Activated B cell treated with CpG ODN at 0.5 μM for 24 hours (primary cell): ENCODE measurements at regions not wholly inside any gene's neighbourhood (a gene's known extent, or its start where the extent isn't known, plus 50 kb on each side); places are given as distances from the start of the nearest gene placed in this dataset.

Experiments
- ATAC-seq: fragments of 200-7000 bp; cut with Tn5 transposase; one replicate; pipeline ENCODE4 v1.10.0; 2021; ENCODE audit warnings: low read depth, mild to moderate bottlenecking, moderate library complexity
- CTCF ChIA-PET: fragments of 350-600 bp; sonication (Branson Sonifier 250); formaldehyde crosslinking; loops from one replicate; lab custom pipeline; 2021; ENCODE audit warnings: antibody characterized with exemption; lab: Charles Lee
- POLR2A ChIA-PET: fragments of 350-600 bp; sonication (Branson Sonifier 250); formaldehyde crosslinking; loops from one replicate; lab custom pipeline; 2021; ENCODE audit warnings: antibody characterized with exemption; lab: Charles Lee
- DNase-seq: peaks from one replicate; pipeline ENCODE4 v3.0.0; 2022
- H3K27ac Mint-ChIP-seq: one replicate; pipeline ENCODE4 v1.8.0; 2020; ENCODE audit warnings: mixed read lengths
- H3K27me3 Mint-ChIP-seq: one replicate; pipeline ENCODE4 v1.8.0; 2021; ENCODE audit warnings: mixed read lengths
- H3K36me3 Mint-ChIP-seq: one replicate; pipeline ENCODE4 v1.8.0; 2021; ENCODE audit warnings: low read depth, mixed read lengths
- H3K4me1 Mint-ChIP-seq: one replicate; pipeline ENCODE4 v1.8.0; 2021; ENCODE audit warnings: mixed read lengths
- H3K4me3 Mint-ChIP-seq: one replicate; pipeline ENCODE4 v1.8.0; 2020; ENCODE audit warnings: mild to moderate bottlenecking, mixed read lengths
- H3K9me3 Mint-ChIP-seq: one replicate; pipeline ENCODE4 v1.8.0; 2020; ENCODE audit warnings: mixed read lengths
- intact Hi-C: fragments of 100-400 bp; cut with micrococcal nuclease; formaldehyde crosslinking; loops from one replicate; pipeline ENCODE4 v1.15.1; 2024
- TF ChIP-seq, protein P1 (sequence below): fragments of 200-600 bp; IDR thresholded peaks from one replicate; pipeline ENCODE4 v1.8.0; 2022; ENCODE audit warnings: antibody characterized with exemption, mild to moderate bottlenecking

DNA sequence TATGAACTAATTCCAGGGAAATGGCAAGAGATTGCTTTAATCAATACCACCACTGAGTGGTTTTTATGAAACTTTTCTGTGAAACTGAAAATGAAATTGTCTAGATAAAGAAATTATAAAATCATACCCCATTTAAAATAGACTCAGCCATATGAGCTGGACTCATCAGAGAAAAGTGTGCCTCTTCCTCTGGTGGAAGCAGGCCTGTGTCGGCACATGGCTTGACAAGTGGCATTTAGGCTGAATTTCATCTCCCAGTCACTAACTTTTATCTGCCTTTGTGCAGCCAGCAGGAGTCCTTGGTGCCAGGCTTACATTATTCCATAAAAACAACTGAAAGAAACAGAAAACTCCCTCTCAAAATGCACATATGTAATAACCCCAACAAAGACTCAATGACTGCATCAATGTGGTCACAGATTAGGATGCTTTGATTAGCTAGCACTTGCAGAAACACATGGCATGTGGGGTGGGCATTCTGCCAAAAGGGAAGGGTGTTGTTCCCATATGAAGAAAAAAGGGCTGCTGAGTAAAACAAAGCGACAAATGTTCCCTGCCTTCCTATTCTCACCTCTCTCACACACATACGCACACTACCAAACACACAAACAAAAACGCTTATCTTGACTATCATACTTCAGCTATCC, 232.3 kb downstream of the PABPC4L start:
- POLR2A ChIA-PET: no interaction called here

DNA sequence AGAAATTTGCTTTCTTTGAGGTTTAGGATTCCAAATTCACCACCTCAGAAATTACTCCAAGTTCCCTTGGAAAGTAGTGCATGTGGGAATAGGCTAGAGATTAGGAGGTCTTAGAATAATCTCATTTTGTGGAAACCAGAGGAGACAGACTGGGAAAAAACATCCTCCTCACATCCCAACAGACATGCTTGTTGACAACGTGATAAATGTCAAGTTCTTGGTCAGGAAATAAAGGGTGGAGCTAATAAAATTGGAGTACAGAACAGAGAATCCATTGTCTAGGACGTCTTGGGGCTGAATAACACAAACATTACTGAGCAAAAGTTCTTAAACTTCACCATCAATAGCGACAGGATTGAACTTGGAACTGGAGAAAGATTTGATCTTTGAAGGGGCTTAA, 233.4 kb downstream of the PABPC4L start:
- CTCF ChIA-PET: no interaction called here
- no peak overlapping the region for H3K27ac Mint-ChIP-seq
- POLR2A ChIA-PET: no interaction called here
- ATAC-seq: no peak
- no peaks in the 10 kb centered on the region for H3K4me1 Mint-ChIP-seq
- H3K9me3 Mint-ChIP-seq: peaks cover 18% of the 10 kb centered on the region
- no peak overlapping the region for H3K4me3 Mint-ChIP-seq
- intact Hi-C loops: no loop called here
- TF ChIP-seq, protein P1, sequence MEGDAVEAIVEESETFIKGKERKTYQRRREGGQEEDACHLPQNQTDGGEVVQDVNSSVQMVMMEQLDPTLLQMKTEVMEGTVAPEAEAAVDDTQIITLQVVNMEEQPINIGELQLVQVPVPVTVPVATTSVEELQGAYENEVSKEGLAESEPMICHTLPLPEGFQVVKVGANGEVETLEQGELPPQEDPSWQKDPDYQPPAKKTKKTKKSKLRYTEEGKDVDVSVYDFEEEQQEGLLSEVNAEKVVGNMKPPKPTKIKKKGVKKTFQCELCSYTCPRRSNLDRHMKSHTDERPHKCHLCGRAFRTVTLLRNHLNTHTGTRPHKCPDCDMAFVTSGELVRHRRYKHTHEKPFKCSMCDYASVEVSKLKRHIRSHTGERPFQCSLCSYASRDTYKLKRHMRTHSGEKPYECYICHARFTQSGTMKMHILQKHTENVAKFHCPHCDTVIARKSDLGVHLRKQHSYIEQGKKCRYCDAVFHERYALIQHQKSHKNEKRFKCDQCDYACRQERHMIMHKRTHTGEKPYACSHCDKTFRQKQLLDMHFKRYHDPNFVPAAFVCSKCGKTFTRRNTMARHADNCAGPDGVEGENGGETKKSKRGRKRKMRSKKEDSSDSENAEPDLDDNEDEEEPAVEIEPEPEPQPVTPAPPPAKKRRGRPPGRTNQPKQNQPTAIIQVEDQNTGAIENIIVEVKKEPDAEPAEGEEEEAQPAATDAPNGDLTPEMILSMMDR: no peak
- no peaks in the 10 kb centered on the region for H3K27me3 Mint-ChIP-seq
- H3K36me3 Mint-ChIP-seq: no peaks in the 10 kb centered on the region
- no peak for DNase-seq

More for the DNA sequence above, 232.3 kb downstream of the PABPC4L start:
- peaks cover 14% of the 10 kb centered on the region for H3K9me3 Mint-ChIP-seq
- intact Hi-C loops: no loop called here
- CTCF ChIA-PET: no interaction called here
- TF ChIP-seq, protein P1: no peak
- H3K4me1 Mint-ChIP-seq: no peaks in the 10 kb centered on the region
- H3K36me3 Mint-ChIP-seq: no peaks in the 10 kb centered on the region
- ATAC-seq: no peak
- H3K27ac Mint-ChIP-seq: no peak overlapping the region
- no peak overlapping the region for H3K4me3 Mint-ChIP-seq
- DNase-seq: no peak
- H3K27me3 Mint-ChIP-seq: no peaks in the 10 kb centered on the region

DNA sequence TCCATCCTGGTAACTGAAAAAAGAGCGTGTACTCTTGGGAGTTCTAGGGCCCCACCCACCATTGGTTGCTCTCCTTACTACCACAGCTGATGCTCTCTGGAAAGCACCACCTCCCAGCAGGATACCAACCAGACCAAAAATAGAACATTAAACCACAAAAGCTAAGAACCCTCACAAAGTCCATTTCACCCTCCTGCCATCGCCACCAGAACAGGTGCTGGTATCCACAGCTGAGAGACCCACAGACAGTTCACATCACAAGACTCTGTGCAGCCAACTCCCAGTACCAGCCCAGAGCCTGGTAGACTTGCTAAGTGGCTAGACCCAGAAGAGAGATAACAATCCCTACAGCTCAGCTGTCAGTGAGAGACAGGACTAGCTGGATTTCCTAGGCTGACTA, 240.6 kb downstream of the PABPC4L start:
- POLR2A ChIA-PET: no interaction called here

DNA sequence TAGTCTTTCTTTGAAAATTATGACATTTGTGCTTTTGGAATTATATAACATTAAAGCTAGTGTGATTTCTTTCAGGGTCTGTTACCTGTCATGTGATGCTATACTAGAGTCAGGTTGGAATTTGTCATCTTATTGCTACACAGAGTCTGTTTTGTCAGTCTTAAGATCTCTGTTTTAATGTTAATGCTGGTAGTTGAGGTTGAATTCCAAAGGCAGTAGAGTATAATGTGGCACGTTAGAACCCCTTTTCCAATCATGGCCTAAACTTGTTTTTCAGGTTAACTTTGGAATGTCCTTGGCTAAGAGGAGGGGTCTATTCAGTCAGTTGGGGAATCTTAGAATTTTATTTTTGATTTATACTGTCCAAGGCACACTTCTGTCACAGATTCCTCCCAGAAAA, 258.5 kb downstream of the PABPC4L start:
- intact Hi-C loops: no loop called here
- no peaks in the 10 kb centered on the region for H3K27me3 Mint-ChIP-seq
- DNase-seq: no peak
- H3K27ac Mint-ChIP-seq: no peak overlapping the region
- ATAC-seq: no peak
- no peaks in the 10 kb centered on the region for H3K36me3 Mint-ChIP-seq
- peaks cover 2% of the 10 kb centered on the region for H3K9me3 Mint-ChIP-seq
- TF ChIP-seq, protein P1: no peak
- ChIA-PET CTCF (no interaction called here), POLR2A (no interaction called here)
- no peak overlapping the region for H3K4me3 Mint-ChIP-seq
- H3K4me1 Mint-ChIP-seq: no peaks in the 10 kb centered on the region

More for the DNA sequence above, 240.6 kb downstream of the PABPC4L start:
- H3K9me3 Mint-ChIP-seq: peaks cover 16% of the 10 kb centered on the region
- H3K4me3 Mint-ChIP-seq: no peak overlapping the region
- DNase-seq: no peak
- H3K4me1 Mint-ChIP-seq: no peaks in the 10 kb centered on the region
- intact Hi-C loops: no loop called here
- TF ChIP-seq, protein P1: no peak
- CTCF ChIA-PET: no interaction called here
- H3K27ac Mint-ChIP-seq: no peak overlapping the region
- H3K36me3 Mint-ChIP-seq: no peaks in the 10 kb centered on the region
- H3K27me3 Mint-ChIP-seq: no peaks in the 10 kb centered on the region
- ATAC-seq: no peak

DNA sequence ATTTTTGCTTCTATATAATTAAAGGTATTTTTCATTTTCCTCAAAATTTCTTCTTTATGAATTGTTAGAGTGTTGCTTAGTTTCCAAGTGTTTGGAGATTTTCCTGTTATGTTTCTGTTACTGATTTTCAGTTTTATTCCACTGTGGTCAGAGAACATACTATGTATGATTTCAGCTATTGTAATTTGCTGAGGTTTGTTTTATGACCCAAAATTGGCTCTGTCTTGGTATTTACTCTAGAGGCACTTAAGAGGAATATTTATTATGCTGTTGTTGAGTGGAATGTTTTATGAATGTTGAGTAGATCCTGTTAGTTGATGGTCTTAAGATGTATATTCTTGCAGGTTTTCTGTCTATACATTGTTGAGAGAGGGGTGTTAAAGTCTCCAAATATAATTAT, 263.5 kb downstream of the PABPC4L start:
- Mint-ChIP-seq H3K4me3 (no peak overlapping the region), H3K9me3 (no peaks in the 10 kb centered on the region), H3K36me3 (no peaks in the 10 kb centered on the region), H3K27me3 (no peaks in the 10 kb centered on the region), H3K27ac (no peak overlapping the region), H3K4me1 (no peaks in the 10 kb centered on the region)
- DNase-seq (no peak), ATAC-seq (no peak)
- intact Hi-C loops: no loop called here
- POLR2A ChIA-PET: no interaction called here
- CTCF ChIA-PET: no interaction called here
- TF ChIP-seq, protein P1: no peak
